Activated T-cell treated with anti-CD3 and anti-CD28 coated beads for 48 hours (primary cell): ENCODE measurements at regions not wholly inside any gene's neighbourhood (a gene's known extent, or its start where the extent isn't known, plus 50 kb on each side); places are given as distances from the start of the nearest gene placed in this dataset.

ENCODE experiments used
- DNase-seq: peaks from one replicate; pipeline ENCODE4 v3.0.0-alpha.2; 2020; ENCODE audit warnings: low read depth

DNA sequence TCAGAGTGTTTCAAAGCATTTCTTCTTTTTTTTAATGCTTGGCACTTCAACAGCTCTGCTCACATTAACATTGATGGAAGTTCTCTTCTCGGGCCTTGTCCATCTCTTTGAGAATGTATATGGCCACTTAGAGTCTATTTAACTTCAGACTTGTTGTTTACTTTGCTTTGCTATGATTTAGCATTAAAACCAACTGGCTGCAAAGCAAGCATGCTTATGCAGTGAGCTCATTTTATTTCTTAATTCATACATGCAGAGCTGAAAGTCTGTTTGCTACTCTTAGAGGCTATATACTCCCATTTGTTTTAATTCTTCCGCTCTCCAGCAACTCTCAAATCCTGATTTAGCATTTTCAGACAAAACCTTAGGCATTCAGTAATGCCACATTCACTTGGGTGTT lies 107.6 kb upstream of the PACRGL start:
- no peak for DNase-seq

DNA sequence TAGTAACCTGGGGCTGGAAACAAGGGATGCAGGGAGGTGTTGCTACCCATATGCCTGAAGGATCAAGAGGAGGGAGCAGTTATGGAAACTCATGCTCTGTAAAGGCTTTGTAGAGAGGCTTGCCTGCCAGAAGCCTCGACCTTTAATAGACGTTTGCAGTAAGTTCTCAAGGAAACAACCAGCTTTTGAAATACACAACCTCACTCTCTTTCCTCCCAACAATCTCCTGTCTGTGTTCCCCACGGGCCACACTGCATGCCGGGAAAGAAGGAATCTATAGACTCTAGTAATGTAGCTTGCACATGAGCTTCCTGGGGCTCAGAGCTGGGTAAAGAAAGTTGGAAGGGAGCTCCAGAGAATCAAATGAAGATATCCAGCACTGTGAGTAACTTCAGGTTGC lies 101.6 kb upstream of the PACRGL start:
- no peak for DNase-seq

GRCh38 chr4:20603671-20604313 lies 96.5 kb upstream of the PACRGL start:
- DNase-seq = no peak

DNA sequence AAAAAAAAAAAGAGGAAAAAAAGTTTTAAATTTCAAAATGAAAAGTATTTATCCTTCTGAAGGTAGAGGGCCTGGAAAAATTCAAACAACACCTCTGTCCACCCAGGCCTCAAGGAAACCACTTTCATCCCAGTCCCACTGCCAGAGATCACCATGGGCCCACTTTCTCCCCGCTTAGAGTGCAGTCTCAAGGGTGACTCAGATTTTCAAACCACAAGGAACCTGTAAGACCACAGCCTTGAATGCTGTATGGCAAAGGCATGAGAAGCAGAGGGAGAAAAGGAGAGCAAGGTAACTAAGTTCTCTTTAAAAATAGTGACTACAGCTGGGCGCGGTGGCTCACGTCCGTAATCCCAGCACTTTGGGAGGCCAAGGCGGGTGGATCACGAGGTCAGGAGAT lies 87.9 kb upstream of the PACRGL start:
- DNase-seq = no peak

DNA sequence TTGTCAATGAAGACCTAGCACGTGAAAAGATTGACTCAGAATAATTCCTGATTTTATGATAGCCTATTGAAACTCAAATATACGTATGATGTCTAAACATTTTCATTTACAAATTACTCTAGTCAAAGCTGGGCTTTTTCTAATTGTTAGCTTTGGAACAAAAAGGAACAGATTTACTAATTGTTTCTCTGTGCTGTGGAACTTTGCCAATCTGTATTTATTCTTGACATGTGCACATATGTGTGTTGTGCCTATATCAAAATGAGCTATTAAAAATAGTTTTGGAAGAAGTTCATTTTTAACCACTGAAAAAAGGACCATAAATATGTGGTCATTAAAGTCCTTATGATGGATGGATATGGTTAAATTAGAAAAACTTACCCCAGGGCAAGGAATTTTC lies 85.4 kb upstream of the PACRGL start:
- no peak for DNase-seq

GRCh38 chr4:20615486-20616260 lies 84.6 kb upstream of the PACRGL start:
- no peak for DNase-seq

DNA sequence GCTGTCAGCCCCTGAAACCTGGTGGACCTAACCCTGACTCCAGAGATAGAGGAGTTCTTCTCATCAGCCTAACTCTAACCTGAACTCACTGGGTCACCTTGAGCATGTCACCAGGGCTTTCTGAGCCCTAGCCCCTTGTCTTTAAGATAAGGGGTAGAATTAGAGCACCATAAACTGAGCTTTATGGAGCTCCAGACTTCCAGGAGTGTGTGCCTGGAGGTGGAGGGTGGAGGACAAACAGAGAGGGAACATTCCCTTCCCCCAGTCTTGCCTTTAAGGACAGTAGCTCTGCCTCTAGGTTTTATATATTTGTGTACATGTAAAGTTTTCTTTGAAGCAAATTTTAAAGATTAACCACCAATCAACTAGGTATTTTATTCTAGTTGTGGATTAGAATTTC lies 83.9 kb upstream of the PACRGL start:
- DNase-seq = no peak

- DNase-seq = no peak
Observed at GRCh38 chr4:20616848-20617247, 83.4 kb upstream of the PACRGL start.

GRCh38 chr4:20617678-20618396 lies 82.4 kb upstream of the PACRGL start:
- DNase-seq = no peak

GRCh38 chr4:20618731-20619130 lies 81.5 kb upstream of the PACRGL start:
- DNase-seq = no peak

- no peak for DNase-seq
Observed at GRCh38 chr4:20621476-20621875, 78.8 kb upstream of the PACRGL start.

- no peak for DNase-seq
Observed at GRCh38 chr4:20622701-20623100, 77.6 kb upstream of the PACRGL start.

GRCh38 chr4:20623939-20624338 lies 76.3 kb upstream of the PACRGL start:
- DNase-seq = no peak

- no peak for DNase-seq
Observed at GRCh38 chr4:20624793-20625374, 75.4 kb upstream of the PACRGL start.

DNA sequence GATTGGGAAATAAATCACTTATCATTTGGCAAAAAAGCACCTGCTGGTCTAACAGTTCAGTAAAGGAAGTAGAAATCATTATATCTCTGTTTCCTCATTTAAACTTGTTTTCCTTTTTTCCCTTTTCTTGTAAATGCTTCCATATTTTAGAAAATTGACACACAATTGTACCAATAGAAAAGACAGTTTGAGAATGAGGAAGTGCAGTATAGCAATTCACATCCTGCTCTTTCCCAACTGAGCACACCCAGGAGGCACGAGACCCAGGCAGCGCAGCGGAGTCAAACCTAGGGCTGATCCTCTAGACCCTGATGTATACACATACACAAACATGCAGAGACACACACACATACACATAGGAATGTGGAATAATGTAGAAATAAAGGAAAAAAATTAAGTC lies 74.8 kb upstream of the PACRGL start:
- no peak for DNase-seq

DNA sequence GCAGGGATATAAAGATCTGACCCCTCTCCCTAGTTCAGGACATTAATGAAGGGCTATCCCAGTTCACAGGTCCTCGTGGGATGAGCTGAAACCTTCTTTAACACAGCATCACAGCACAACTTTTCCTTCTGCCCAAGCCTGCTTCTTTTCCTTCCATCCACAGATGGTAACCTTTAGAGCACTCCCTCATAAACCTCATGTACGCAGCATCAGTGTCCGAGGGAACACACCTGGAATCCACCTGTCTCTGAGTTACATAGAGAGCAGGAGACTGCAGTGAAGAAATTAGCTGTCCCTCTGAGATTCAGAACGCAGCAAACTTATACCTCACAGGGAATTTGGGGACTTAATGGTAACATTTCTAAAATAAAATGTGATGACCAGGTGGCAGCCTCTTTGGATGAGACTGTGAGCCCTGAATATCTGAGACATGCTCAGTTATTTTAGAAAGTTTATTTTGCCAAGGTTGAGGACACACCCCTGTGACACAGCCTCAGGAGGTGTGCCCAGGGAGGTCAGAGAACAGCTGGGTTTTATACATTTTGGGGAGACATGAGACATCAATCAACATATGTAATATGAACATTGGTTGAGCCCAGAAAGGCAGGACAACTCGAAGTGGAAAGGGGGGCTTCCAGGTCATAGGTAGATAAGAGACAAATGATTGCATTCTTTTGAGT lies 73.8 kb upstream of the PACRGL start:
- no peak for DNase-seq

- DNase-seq = no peak
Observed at GRCh38 chr4:20627866-20628265, 72.4 kb upstream of the PACRGL start.

GRCh38 chr4:20629186-20630106 lies 70.8 kb upstream of the PACRGL start:
- no peak for DNase-seq

DNA sequence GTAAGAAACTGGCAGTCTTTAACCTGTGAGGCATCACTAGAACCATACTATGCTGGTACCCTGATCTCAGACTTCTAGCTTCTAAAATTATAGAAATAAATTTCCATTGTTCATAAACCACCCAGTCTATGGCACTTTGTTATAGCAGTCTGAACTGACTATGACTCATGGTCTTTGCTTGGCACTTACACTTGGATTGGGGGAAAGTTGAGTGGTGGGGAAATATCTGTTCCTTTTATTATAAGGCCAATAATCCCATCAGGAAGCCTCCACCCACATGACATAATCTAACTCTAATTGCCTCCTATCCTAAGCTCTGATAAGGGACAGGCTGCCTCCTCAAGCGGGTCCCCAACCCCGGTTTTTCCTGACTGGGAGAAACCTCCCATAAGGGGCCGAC lies 61.4 kb upstream of the PACRGL start:
- DNase-seq = no peak

DNA sequence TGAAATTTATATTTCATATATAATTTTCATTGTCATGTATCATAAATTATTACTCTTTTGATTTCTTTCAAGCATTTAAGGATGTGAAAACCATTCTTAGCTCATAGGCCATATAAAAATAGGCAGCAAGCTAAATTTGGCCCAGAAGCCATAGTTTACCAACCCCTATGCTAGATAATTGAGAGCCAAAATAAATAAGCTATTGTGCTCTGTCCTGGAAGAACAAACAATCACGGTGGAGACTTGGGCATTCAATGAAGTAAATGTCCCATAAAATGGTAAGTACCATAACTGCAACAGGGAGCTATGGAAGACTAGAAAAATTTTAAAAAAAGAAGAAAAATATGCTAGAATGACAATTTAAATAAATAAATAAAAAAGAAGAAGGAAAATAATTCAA lies 60.9 kb upstream of the PACRGL start:
- DNase-seq = no peak

- no peak for DNase-seq
Observed at GRCh38 chr4:20640989-20641388, 59.3 kb upstream of the PACRGL start.
